GM10248 (cell line): ENCODE measurements at regions not wholly inside any gene's neighbourhood (a gene's known extent, or its start where the extent isn't known, plus 50 kb on each side); places are given as distances from the start of the nearest gene placed in this dataset.

Experiments
- CTCF ChIA-PET: fragments of 300-600 bp; sonication (Branson Sonifier 250); formaldehyde crosslinking; extraction: SDS; loops from one replicate; lab custom pipeline; 2021; ENCODE audit warnings: antibody characterized with exemption; lab: Yijun Ruan, JAX
- POLR2A ChIA-PET: fragments of 350-650 bp; sonication (Branson Sonifier 250); formaldehyde crosslinking; extraction: SDS; loops from one replicate; lab custom pipeline; 2020; ENCODE audit warnings: antibody characterized with exemption; lab: Yijun Ruan, JAX
- DNase-seq: peaks from one replicate; pipeline ENCODE4 v3.0.0; 2012; ENCODE audit errors: extremely low spot score
- CTCF ChIP-seq: IDR thresholded peaks from 2 replicates; pipeline ENCODE4 v1.5.1; 2012; ENCODE audit warnings: mild to moderate bottlenecking, low read depth; ENCODE audit errors: extremely low read depth, missing control alignments, control extremely low read depth

- CTCF ChIA-PET = interaction anchor here (1.0 to 1.6 kb wide), 2 partner anchors 8 to 17 kb away, joined by 3 to 4 read pairs; no protein-coding TSS in a partner anchor
- POLR2A ChIA-PET = no interaction called here
- TF ChIP-seq CTCF = no peak
- no peak for DNase-seq
These were observed 116.2 kb downstream of the SUCNR1 start for GRCh38 chr3:151989621-151990020.

- no peak for TF ChIP-seq CTCF
- no peak for DNase-seq
- POLR2A ChIA-PET = no interaction called here
- CTCF ChIA-PET = interaction anchor here (1.5 kb wide), 1 partner anchor 10 kb away, joined by 5 read pairs; no protein-coding TSS in a partner anchor
These were observed 117.4 kb downstream of the SUCNR1 start for GRCh38 chr3:151990696-151991376.

- ChIA-PET CTCF (interaction anchor here (1.3 kb wide), 1 partner anchor 8 kb away, joined by 3 read pairs; no protein-coding TSS in a partner anchor), POLR2A (no interaction called here)
- no peak for TF ChIP-seq CTCF
- DNase-seq = no peak
These were observed 119.0 kb downstream of the SUCNR1 start for GRCh38 chr3:151992326-151993041.

GRCh38 chr3:151995091-151995490 is 121.6 kb downstream of the SUCNR1 start:
- CTCF ChIA-PET = interaction anchor here (1.4 kb wide), 1 partner anchor 10 kb away, joined by 5 read pairs; no protein-coding TSS in a partner anchor
- POLR2A ChIA-PET = no interaction called here
- DNase-seq = no peak
- TF ChIP-seq CTCF = no peak

GRCh38 chr3:151998744-151999143 is 125.3 kb downstream of the SUCNR1 start:
- CTCF ChIA-PET = no interaction called here
- POLR2A ChIA-PET = no interaction called here
- no peak for TF ChIP-seq CTCF
- no peak for DNase-seq

GRCh38 chr3:151999936-152000335 is 126.5 kb downstream of the SUCNR1 start:
- ChIA-PET CTCF (interaction anchor here (0.9 kb wide), 1 partner anchor 14 kb away, joined by 3 read pairs; no protein-coding TSS in a partner anchor), POLR2A (no interaction called here)
- DNase-seq = no peak
- no peak for TF ChIP-seq CTCF
